Fibroblast of skin of back (primary cell): ENCODE measurements at regions not wholly inside any gene's neighbourhood (a gene's known extent, or its start where the extent isn't known, plus 50 kb on each side); places are given as distances from the start of the nearest gene placed in this dataset.

ENCODE experiments used
- DNase-seq: peaks from one replicate; pipeline ENCODE4 v3.0.0-alpha.2; 2013

DNA sequence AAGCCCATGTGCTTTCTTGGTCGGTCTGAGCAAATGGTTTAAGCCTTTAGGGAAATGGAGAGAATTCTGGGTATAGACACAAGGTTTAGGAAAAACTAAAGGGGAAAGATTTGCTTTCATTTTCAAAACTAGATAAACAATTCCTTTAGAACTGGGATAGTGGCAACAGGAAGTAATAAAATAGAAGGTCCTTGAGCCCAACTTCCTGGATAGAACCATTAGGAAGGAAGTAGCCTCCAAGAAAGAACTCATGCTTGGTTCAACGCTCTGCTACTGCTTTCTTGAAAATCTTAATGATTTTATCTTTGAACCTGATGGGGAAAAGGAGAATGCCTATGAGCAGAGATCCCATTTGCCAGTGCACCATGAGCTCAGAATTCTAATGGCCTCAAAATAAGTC lies 147.0 kb upstream of the THRB start:
- DNase-seq, result no peak

DNA sequence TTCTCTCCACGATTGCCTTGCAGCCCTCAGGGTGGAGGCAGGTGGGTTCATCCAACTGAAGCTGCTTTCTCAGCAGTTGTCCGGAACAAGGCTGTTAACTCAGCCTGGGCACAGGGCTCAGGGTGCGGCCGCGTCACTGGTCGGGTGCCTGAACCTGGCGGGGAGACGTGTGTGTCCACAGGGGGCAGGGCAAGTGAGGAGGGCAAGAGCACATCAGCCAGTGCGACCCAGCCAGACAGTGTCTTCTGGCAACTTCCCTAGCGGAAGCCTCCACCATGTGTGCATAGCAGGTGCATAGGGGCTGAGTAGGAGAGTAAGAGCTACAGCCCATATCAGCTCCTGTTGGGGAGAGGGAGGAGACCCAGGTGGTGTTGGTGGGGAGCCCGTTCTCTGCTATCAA lies 150.4 kb upstream of the THRB start:
- no peak for DNase-seq

DNA sequence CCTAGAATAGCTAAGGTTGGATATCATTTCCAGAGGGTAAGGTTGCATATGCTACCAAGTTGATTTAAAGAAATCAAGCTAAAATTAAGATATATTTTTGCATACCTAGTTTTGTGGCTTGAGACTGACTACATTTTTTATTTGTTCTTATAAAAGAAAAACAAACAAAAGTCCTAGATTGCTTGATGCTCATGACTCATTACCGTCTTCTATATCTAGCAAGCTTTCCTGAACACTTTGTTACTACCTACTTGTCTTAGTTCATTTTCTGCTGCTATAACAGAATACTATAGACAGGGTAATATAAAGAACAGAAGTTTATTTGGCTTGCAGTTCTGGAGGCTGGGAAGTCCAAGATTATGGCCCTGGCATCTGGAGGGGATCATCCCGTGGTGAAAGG lies 152.1 kb upstream of the THRB start:
- DNase-seq, result no peak

DNA sequence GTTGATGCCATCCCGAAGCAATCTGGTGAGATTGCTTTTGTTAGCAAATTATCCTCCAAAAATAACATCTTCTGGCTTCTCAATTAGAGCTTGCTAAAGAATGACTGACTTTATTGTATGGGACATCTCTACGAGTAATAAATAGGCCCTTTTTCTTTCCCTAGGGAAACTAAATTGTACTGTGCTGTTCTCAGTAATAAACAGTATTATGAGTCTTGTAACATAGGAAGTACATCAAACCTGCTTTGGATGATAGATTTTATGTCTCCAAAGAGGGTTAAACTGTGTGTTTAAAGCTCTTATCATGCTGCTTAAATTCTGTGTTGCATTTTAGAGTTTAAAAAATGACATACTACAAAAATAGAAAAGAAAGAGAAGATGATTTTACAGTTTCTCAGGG lies 153.4 kb upstream of the THRB start:
- DNase-seq, result no peak

DNA sequence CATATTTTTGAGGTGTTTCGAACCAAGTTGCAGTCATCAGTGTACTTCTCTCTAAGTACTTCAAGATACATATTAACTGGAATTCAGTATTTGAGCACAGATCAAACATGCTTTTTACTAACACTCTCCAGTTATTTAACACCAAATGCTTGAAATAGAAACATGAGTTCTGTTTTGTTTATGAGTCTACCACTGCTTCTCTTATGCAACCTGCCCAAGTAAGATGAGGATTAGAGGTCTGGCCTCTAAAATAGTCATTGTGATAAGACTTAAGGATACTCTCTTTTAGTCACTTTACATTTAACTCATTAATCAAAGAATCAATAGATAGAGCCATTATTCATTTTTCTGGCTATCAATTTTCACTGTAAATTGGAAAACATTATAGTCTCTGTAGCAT lies 156.2 kb upstream of the THRB start:
- DNase-seq, result no peak

DNA sequence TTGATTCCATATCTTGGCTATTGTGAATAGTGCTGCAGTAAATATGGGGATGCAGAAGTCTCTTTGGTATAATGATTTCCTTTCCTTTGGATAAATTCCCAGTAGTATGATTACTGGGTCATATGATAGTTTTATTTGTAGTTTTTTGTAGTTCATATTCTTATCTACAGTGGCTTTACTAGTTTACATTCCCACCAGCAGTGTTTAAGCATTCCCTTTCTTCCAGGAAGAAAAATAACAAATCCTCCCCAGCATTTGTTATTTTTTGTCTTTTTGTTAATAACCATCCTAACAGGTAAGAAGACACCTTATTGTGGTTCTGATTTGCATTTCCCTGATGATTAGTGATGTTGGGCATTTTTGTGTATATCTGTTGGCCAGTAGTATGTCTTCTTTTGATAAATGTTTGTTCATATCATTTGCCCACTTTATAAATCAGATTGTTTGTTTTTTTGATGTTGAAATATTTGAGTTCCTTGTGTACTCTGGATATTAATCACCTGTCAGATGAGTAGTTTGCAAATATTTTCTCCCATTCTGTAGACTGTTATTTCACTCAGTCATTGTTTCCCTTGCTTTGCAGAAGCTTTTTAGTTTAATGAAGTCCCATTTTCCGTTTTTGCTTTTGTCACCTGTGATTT lies 163.3 kb upstream of the THRB start:
- DNase-seq, result no peak

DNA sequence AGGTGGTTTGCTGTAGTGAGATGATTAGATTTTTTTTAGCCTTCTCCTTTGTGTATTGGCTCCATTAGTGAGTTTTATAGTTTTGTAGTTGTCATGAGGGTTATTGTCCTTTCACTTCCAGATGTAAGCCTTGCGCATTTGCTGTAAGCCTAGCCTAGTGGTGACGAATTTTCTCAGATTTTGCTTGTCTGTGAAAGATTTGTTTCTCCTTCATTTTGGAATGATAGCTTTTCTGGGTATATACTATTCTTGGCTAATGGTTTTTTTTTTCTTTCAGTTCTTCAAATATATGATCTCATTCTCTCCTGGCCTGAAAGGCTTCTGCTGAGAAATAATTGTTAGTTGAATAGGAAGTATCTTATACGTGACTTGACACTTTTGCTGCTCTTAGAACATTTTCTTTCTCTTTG lies 166.5 kb upstream of the THRB start:
- DNase-seq, result no peak

DNA sequence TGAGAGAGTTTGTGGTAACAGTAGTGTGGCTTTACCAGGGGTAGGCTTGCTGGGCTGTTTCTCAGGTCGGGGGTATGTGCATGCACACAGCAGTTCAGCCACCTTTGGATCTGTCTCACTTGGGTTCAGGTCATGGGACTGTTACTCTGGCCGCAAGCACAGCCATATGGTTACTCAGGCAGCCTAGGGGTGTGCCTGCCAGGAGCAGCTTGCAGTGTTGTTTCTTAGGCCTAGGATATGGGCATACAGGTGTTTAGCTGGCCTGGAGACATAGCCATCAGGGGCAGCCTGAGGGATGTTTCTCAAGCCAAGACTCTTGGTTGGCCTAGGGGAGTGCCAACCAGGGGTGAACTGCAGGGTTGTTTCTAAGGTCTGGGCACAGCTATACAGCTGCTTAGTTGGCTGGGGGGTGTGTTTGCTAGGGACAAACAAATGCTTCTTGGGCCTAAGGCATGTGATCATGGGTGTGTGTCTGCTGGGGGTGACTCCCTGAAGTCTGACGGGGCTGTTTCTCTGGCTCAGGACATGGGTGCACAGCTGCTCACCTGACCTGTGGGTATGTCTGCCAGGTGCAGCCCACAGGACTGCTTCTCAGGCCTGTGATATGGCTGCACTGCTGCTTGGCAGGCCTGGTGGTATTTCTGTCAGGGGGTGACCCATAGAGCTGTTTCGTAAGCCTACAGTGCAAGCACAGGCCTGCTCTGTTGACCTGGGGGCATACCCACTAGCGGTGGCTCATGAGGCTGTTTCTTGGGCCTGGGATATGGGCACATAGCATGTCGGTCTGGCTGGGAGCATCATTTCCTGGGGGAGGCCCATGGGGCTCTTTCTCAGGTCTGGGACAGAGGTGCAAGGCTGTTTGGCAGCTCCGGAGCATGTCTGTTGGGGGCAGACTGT lies 168.0 kb upstream of the THRB start:
- no peak for DNase-seq

DNA sequence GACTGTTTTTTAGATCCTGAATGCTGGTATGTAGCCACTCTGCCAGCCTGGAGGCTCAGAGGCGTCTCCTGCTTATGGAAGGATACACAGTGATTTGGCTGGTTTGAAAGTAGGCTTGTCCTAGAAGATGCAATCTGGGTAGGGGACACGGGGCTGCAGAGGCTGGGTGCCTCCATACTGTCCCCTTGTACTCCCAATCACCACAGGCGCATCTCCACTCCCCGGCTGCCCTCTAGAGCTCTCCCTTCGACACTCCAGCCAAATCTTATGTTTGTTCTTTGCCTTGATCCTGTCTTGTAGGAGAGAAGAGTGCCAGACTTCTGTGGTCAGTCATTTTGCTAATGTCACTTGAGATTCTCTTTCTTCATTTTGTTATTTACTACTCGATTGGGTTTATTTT lies 168.8 kb upstream of the THRB start:
- no peak for DNase-seq

DNA sequence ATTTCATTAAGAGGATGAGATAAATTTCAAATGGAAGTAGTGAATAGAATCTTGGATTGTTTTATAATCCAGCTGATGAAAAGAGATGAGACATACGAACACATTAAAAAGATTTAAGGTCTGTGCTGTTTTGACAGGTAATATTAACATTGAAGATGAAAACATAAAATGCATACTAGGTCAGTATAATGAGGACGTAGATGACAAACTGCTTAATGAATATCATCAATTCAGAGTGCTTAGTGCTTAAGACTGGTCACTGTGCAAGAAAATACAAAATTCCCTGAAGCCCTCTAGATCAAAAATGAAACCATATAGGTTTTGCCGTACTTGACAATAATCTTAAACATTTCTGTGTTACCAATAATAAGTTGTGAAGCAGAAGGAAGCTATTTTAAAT lies 173.4 kb upstream of the THRB start:
- no peak for DNase-seq

DNA sequence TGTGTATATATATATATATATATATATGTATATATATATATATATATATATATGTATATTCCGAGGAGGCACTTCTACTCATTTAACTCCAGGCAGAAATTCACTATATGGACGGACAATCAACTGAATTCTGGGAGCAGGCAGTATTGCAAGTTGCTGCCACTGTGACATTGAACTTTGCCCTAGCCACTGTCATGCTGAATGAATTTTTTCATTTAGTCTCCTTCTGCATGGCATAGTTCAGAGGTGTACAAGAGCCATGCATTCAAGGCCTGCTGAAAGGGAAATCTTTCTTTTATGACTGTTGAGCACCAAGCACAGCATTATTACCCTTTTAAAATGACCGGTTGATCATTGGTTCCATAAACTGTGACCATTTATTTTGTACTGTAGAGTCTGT lies 176.2 kb upstream of the THRB start:
- no peak for DNase-seq

DNA sequence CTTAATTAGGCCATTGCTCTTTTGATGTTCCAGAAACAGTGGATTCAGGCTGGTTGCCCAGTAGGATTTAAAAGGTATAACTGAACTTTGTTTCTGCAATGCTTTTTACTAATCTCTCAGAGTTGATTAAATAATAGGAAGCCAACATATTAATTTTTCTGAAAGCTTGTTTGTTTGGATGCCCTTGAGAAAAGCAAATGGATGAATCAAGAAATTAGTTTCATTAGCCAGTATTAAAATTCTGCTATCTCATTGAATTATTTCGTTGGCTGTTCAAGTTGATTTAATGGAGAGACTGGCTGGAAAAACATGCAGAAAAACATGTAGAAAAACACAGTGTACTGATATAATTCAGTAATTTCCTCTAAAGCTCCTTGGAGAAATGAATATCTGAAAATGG lies 178.9 kb upstream of the THRB start:
- no peak for DNase-seq

DNA sequence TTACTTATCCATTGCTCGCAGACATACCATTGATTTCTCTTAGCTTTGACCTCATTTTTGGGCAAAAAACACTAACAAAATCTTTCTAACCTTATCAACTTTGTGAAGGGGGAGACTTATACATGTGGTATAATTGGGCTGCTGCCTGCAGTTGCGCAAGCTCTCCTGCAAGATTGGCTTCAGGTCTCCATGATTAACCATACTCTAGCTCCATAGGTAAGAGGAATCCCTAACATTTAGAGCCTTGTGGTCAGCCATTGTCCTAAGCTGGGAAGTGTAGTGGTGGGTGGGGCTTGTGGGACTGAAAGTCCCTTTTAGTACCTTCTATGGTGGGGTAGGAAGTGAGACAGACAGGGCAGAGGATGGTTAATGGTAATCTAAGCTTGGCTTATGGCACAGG lies 179.6 kb upstream of the THRB start:
- DNase-seq, result no peak

DNA sequence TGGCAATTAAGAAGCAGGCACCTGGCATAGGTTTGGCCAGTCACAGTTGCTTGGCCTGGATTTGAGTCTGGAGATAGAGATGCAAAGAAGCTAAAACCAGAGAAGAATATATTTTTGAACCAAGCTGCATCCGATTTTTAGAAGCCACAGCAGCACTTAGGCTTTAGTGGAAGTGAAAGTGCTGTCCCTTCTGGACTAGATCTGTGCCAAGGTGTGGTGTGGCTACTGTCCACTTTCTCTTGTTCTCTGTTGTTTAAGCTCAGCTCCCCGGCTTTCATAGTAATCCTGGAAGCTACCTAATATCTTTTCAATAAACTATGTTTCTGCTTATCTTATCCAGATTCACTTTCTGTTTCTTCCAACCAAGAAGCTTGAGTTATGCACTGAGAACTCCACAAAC lies 183.4 kb upstream of the THRB start:
- no peak for DNase-seq

DNA sequence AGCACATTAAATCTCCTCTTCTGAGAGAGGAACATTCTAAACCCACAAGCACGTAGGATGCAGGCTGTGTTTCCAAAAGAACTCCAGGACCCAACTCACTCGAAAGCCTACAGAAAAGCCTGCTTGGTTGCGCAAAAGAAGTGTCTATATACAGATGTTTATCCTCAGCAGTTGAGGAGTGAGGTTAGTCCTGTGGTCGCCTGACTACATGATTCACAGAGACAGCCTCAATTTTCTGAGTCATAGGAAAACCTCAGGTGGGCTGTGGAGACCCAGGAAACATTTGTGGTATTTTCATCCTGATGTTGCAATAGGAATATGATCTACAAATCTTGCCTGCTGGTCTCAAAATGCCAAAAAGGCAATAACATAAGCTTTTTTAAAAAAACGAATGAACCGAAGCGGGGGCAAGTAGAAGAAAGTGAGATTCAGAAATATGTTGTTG lies 183.8 kb upstream of the THRB start:
- peak; percentile 74 for DNase-seq

DNA sequence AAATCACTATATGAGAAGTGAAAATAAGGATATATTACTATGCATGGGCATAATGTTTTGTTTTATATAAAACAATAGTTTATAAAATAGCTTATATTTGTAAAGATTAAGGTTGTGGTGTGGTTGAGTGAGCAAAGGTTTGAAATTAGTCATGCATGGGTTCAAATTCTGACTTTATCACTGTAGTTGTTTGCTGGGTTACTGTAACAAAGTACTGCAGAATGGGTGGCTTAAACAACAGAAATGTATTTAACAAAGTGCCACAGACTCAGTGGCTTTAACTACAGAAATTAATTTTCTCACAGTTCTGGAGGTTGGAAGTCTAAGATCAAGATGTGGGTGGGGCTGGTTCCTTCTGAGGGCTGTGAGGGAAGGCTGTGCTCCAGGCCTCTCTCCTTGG lies 184.8 kb upstream of the THRB start:
- no peak for DNase-seq

DNA sequence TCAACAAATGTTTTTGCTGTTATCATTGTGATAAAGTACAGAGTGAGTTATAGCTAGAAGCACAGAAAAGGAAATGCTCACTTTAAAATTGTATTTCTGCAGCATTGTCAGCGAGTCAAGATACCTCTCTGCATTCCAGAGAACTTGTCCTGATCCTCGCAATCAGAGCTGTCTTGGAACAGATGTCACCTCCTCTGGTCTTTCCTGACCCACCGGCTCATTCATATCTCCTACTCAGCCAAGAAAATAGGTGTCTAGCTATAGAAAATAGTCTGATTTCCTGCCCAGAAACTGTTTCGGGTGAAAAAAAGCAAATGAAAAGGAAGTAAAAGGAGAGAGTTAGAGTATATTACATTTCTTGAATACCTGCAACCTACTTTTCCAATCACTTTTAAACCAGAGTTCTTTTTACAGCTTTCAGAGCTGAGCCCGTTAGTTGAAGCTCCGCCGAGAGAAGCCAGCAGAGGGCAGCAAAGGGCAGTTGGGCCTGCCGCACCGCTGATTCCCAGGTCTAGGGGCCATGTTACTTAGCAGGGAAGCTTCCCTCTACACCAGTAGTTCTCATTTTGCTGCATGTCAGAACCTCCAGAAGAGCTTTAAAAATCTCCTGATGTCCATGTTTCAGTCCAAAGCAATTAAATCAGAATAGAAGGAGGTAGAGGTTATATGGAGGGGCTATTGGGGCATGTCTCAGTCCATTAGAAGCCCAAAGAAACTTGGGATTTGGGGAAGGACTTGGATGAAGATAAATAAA lies 185.7 kb upstream of the THRB start:
- DNase-seq, result peak; percentile 48

DNA sequence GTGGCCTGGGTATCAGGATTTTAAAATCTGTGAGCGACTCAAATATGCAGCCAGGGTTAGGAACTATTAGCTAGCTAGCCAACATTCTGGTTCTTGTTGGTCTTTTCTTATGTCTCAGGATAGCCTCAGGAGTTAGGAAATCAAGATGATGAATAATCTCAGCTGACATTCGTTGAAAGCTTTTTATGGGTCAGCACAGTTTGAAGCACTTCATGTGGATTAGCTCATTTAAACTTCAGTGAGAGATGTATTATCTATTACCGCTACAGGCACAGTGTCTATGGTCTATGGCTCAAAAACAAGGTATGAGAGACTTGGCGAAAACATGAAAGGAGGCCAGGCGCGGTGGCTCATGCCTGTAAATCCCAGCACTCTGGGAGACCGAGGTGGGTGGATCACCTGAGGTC lies 187.5 kb upstream of the THRB start:
- DNase-seq, result peak; percentile 31

DNA sequence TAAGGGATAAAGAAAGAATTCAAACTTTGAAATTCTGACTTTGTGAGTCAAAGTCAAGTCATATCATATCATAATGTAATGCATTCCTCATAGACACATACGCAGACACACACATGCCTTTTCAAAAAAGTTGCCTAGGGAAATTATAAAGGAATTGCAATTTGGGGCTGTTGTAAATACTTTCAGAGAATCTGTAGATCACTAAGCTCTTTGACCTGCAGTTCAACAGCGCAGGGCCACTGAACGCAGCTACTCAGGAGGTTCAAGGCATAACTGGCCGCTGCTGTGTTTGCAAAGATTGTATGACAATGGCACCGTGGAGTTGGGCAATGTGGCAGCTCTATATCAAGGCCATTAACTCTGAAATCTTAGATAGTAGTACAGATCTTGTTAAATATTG lies 188.4 kb upstream of the THRB start:
- peak; percentile 80 for DNase-seq

DNA sequence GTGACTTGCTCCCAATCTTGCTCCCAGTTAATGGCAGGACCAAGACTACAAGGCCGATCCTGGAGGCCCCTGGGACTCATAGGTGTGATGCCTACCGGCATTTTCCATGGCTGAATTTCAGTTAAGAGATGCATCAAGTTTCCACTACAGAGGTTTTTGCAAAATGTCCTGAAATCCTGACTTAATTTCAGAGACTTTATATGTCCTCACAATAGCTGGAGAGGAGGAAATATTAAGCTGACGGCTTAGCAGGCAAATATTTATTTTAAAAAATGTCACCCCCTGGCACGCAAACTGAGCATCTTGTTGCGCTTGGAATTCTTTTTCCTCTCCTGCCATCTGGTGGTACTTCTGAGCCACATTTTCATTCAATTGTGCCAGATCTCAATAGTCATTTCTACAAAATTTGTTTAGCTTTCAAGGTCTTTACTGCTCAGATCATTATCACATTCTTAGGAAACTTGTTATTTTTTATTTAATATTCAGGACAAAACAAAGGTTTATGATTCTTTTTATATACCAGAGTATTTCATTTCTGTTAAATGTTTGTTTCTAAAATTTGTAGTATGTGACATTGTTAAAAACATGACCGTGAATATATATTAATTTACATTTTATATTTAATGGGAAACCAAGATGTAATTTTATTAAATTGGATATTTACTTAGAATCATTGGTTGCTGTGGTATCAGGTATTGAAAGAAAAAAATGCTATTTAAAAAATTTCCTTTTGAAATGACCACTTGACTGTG lies 189.2 kb upstream of the THRB start:
- peak; percentile 82 for DNase-seq

DNA sequence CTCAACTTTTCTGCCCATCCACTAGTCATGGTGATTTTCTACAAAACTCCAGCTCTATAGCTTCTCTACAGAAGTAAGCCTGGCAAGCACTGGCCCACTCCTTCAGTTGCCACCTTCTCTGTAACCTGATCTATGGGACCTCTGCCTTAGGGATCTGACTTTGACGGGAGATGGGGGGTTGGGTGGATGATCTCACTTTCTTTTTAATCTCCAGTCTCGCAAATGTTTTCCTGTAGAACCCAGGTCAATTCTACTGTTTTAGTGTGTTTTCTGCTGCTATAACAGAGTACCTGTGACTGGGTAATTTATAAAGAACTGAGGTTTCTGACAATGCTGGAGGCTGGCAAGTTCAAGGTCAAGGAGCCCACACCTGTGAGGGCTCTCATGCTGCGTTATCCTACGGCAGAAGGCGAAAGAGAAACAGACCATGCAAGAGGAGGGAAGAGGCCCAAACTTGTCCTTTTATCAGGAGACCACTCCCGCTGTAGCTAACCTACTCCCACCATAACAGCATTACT lies 189.9 kb upstream of the THRB start:
- DNase-seq, result no peak

DNA sequence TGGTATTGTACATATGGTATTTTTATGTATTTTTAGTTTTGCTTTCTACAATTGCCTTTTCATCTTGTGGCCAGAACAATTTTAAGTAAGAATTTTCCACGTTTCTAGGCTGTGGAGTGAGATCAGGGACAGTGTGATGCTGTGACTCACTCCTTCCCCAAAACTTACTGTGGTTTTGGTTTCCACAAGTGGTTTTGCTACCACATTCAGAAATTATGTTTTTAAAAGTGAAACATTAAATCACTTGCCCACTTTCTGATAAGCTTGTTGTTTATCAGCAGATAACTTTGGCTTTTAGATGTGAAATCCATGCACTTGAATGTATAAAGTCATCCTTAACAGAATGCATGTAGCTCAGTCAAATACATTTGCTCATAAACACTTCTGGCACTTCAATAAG lies 192.2 kb upstream of the THRB start:
- DNase-seq, result peak; percentile 81

DNA sequence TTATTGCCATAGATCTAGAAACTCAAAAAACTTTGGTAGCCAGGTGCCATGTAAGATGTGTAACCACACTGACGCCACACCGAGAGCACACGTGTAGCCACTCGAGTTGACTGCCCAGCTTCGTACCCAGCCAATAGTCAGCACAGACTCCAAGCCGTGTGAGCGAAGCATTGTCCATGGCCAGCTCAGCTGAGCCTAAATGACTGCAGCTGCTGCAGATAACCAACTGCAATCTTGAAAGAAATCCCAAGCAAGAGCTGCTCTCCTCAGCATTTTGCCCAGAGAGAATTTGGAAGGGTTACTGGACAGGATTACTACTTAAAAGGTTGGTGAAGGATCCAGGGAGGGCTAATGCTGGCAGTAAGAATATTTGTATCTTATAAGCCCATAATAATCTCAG lies 193.0 kb upstream of the THRB start:
- DNase-seq, result no peak
